Loucy (cell line): ENCODE measurements at regions not wholly inside any gene's neighbourhood (a gene's known extent, or its start where the extent isn't known, plus 50 kb on each side); places are given as distances from the start of the nearest gene placed in this dataset.

Experiments used
- H2AFZ ChIP-seq: fragments of 200-600 bp; sonication (generic); 2 replicates; pipeline ENCODE4 v1.6.0; 2016; ENCODE audit warnings: antibody characterized with exemption, mild to moderate bottlenecking, low read length, moderate library complexity
- H3F3A ChIP-seq: fragments of 200-600 bp; 2 replicates; pipeline ENCODE4 v1.6.0; 2016; ENCODE audit warnings: antibody characterized with exemption, low read depth, mild to moderate bottlenecking
- H3K27me3 ChIP-seq: fragments of 200-600 bp; sonication (generic); 2 replicates; pipeline ENCODE4 v1.6.1; 2014; ENCODE audit warnings: low read length, mild to moderate bottlenecking; ENCODE audit not compliant: insufficient read depth, poor library complexity, severe bottlenecking
- H3K36me3 ChIP-seq: fragments of 200-600 bp; sonication (generic); 2 replicates; pipeline ENCODE4 v1.6.1; 2016; ENCODE audit warnings: low read length; ENCODE audit not compliant: insufficient read depth
- H3K4me1 ChIP-seq: fragments of 200-600 bp; sonication (generic); 2 replicates; pipeline ENCODE4 v1.5.1; 2014; ENCODE audit warnings: low read length, mild to moderate bottlenecking; ENCODE audit not compliant: insufficient read depth, poor library complexity, severe bottlenecking
- H3K4me2 ChIP-seq: fragments of 200-600 bp; sonication (generic); 2 replicates; pipeline ENCODE4 v1.6.0; 2014; ENCODE audit warnings: antibody characterized with exemption, low read length, low read depth, mild to moderate bottlenecking; ENCODE audit not compliant: poor library complexity, severe bottlenecking
- H3K4me3 ChIP-seq: fragments of 200-600 bp; sonication (generic); 2 replicates; pipeline ENCODE4 v1.5.1; 2014; ENCODE audit warnings: low read length, mild to moderate bottlenecking, mixed read lengths; ENCODE audit not compliant: poor library complexity, severe bottlenecking
- H3K79me2 ChIP-seq: fragments of 200-600 bp; sonication (generic); 2 replicates; pipeline ENCODE4 v1.6.1; 2014; ENCODE audit warnings: low read length; ENCODE audit not compliant: insufficient read depth
- H3K9ac ChIP-seq: fragments of 200-600 bp; sonication (generic); 2 replicates; pipeline ENCODE4 v1.6.0; 2014; ENCODE audit warnings: mild to moderate bottlenecking, low read depth, low read length, moderate library complexity; ENCODE audit not compliant: poor library complexity, severe bottlenecking
- H3K9me2 ChIP-seq: fragments of 200-600 bp; sonication (generic); replicated peaks from 2 replicates; pipeline ENCODE4 v1.6.1; 2016; ENCODE audit warnings: low read depth, low read length, mixed read lengths
- H3K9me3 ChIP-seq: fragments of 200-600 bp; sonication (generic); 2 replicates; pipeline ENCODE4 v1.6.1; 2014; ENCODE audit warnings: mild to moderate bottlenecking, antibody characterized with exemption, low read length, low read depth; ENCODE audit not compliant: insufficient read depth
- H4K20me1 ChIP-seq: fragments of 200-600 bp; sonication (generic); 2 replicates; pipeline ENCODE4 v1.6.0; 2014; ENCODE audit warnings: antibody characterized with exemption, low read length, mild to moderate bottlenecking; ENCODE audit not compliant: insufficient read depth, poor library complexity, severe bottlenecking
- EZH2phosphoT487 ChIP-seq: fragments of 200-600 bp; IDR thresholded peaks from 2 replicates; pipeline ENCODE4 v1.6.1; 2018; ENCODE audit warnings: antibody characterized with exemption, mild to moderate bottlenecking, moderate library complexity, borderline replicate concordance
- TF ChIP-seq, protein P1 (sequence below): fragments of 200-600 bp; sonication (generic); conservative IDR thresholded peaks from 2 replicates; pipeline ENCODE4 v1.5.1; 2014; ENCODE audit warnings: mild to moderate bottlenecking, antibody characterized with exemption, low read length

GRCh38 chr5:68405784-68406743 lies 190.5 kb downstream of the PIK3R1 start:
- H3K9me2 ChIP-seq: no peaks in the 10 kb centered on the region
- H3F3A ChIP-seq: no peaks in the 10 kb centered on the region
- H3K4me1 ChIP-seq: peaks cover 9% of the 10 kb centered on the region
- H3K9ac ChIP-seq: no peak overlapping the region
- TF ChIP-seq EZH2phosphoT487: no peak
- TF ChIP-seq, protein P1, sequence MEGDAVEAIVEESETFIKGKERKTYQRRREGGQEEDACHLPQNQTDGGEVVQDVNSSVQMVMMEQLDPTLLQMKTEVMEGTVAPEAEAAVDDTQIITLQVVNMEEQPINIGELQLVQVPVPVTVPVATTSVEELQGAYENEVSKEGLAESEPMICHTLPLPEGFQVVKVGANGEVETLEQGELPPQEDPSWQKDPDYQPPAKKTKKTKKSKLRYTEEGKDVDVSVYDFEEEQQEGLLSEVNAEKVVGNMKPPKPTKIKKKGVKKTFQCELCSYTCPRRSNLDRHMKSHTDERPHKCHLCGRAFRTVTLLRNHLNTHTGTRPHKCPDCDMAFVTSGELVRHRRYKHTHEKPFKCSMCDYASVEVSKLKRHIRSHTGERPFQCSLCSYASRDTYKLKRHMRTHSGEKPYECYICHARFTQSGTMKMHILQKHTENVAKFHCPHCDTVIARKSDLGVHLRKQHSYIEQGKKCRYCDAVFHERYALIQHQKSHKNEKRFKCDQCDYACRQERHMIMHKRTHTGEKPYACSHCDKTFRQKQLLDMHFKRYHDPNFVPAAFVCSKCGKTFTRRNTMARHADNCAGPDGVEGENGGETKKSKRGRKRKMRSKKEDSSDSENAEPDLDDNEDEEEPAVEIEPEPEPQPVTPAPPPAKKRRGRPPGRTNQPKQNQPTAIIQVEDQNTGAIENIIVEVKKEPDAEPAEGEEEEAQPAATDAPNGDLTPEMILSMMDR: no peak
- no peaks in the 10 kb centered on the region for H3K36me3 ChIP-seq
- peaks cover 35% of the 10 kb centered on the region for H3K27me3 ChIP-seq
- H3K79me2 ChIP-seq: no peaks in the 10 kb centered on the region
- H3K4me2 ChIP-seq: peak overlapping the region; percentile 10
- H2AFZ ChIP-seq: no peak overlapping the region
- H3K9me3 ChIP-seq: no peaks in the 10 kb centered on the region
- no peak overlapping the region for H3K4me3 ChIP-seq
- peaks cover 3% of the 10 kb centered on the region for H4K20me1 ChIP-seq

DNA sequence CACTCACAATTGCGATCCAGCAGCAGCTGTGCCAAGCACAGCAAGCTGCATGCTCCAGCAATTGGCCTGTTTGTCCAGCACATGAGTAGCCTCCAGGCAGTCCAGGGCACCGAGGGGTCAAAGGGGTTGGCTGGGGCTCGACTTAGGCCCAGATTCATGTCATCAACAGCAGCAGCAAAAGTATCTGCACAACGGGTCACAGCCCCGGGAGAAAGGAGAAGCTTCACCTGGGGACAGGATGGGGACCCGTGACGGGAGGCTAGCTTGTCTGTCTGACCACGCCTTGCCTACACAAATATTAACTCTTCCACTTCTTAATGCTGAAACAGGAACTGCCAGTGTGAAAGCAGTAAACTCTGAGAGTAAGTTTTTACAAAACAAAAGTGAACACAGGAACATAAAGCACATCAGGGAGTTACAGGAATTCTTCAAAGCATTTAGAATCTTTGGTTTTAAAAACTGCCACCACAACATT lies 191.2 kb downstream of the PIK3R1 start:
- peaks cover 3% of the 10 kb centered on the region for H4K20me1 ChIP-seq
- H2AFZ ChIP-seq: no peak overlapping the region
- H3K4me3 ChIP-seq: no peak overlapping the region
- TF ChIP-seq EZH2phosphoT487: no peak
- TF ChIP-seq, protein P1: no peak
- H3K9me3 ChIP-seq: no peaks in the 10 kb centered on the region
- H3K4me1 ChIP-seq: peaks cover 9% of the 10 kb centered on the region
- H3F3A ChIP-seq: no peaks in the 10 kb centered on the region
- H3K36me3 ChIP-seq: no peaks in the 10 kb centered on the region
- peaks cover 35% of the 10 kb centered on the region for H3K27me3 ChIP-seq
- peak overlapping the region; percentile 10 for H3K4me2 ChIP-seq
- H3K9me2 ChIP-seq: no peaks in the 10 kb centered on the region
- no peaks in the 10 kb centered on the region for H3K79me2 ChIP-seq
- H3K9ac ChIP-seq: no peak overlapping the region

GRCh38 chr5:68407311-68408239 lies 192.0 kb downstream of the PIK3R1 start:
- peak; percentile 44; the same call in 1 of the 2 replicates for TF ChIP-seq EZH2phosphoT487
- TF ChIP-seq, protein P1: no peak
- Histone ChIP-seq H4K20me1 (peaks cover 3% of the 10 kb centered on the region), H2AFZ (no peak overlapping the region), H3K9ac (no peak overlapping the region), H3K9me3 (no peaks in the 10 kb centered on the region), H3K36me3 (no peaks in the 10 kb centered on the region), H3K4me1 (peaks cover 9% of the 10 kb centered on the region), H3K4me3 (no peak overlapping the region), H3K27me3 (peaks cover 35% of the 10 kb centered on the region), H3K79me2 (no peaks in the 10 kb centered on the region), H3K9me2 (no peaks in the 10 kb centered on the region), H3F3A (no peaks in the 10 kb centered on the region), H3K4me2 (peak overlapping the region; percentile 10)
